Non-pigmented ciliary epithelial cell (primary cell): ENCODE measurements at regions not wholly inside any gene's neighbourhood (a gene's known extent, or its start where the extent isn't known, plus 50 kb on each side); places are given as distances from the start of the nearest gene placed in this dataset.
"Not testable (repeated sequence)": the region's sequence is repeated elsewhere in the genome, so short reads cannot be mapped to it uniquely, and the experiment has no call there.

ENCODE experiments used
- DNase-seq: peaks from one replicate; pipeline ENCODE4 v3.0.0-alpha.2; 2010; ENCODE audit warnings: low read depth

- DNase-seq, result no peak
Measured at GRCh38 chr18:9017905-9018227, 84.6 kb upstream of the NDUFV2 start.

GRCh38 chr18:9019135-9019534, 83.4 kb upstream of the NDUFV2 start:
- DNase-seq, result no peak

GRCh38 chr18:9020221-9020620, 82.3 kb upstream of the NDUFV2 start:
- DNase-seq, result no peak

- DNase-seq, result no peak
Measured at GRCh38 chr18:9021458-9021857, 81.0 kb upstream of the NDUFV2 start.

- no peak for DNase-seq
Measured at GRCh38 chr18:9022397-9023155, 79.9 kb upstream of the NDUFV2 start.

- not testable (repeated sequence) for DNase-seq
Measured at GRCh38 chr18:9024031-9024646, 78.4 kb upstream of the NDUFV2 start.

GRCh38 chr18:9025091-9025838, 77.2 kb upstream of the NDUFV2 start:
- DNase-seq, result no peak

- DNase-seq, result no peak
Measured at GRCh38 chr18:9029131-9029530, 73.4 kb upstream of the NDUFV2 start.

GRCh38 chr18:9032519-9032918, 70.0 kb upstream of the NDUFV2 start:
- DNase-seq, result no peak

- no peak for DNase-seq
Measured at GRCh38 chr18:9038277-9038871, 64.1 kb upstream of the NDUFV2 start.

GRCh38 chr18:9039441-9040071, 62.9 kb upstream of the NDUFV2 start:
- no peak for DNase-seq

- no peak for DNase-seq
Measured at GRCh38 chr18:9042766-9043481, 59.6 kb upstream of the NDUFV2 start.

GRCh38 chr18:9043581-9043980, 58.9 kb upstream of the NDUFV2 start:
- DNase-seq, result no peak

- no peak for DNase-seq
Measured at GRCh38 chr18:9047715-9048114, 54.8 kb upstream of the NDUFV2 start.

GRCh38 chr18:9048236-9048635, 54.3 kb upstream of the NDUFV2 start:
- DNase-seq, result no peak

GRCh38 chr18:9048808-9049494, 53.5 kb upstream of the NDUFV2 start:
- no peak for DNase-seq

- DNase-seq, result no peak
Measured at GRCh38 chr18:9049495-9049809, 53.0 kb upstream of the NDUFV2 start.

- not testable (repeated sequence) for DNase-seq
Measured at GRCh38 chr18:9050628-9051284, 51.7 kb upstream of the NDUFV2 start.
